Type B pancreatic cell (in vitro differentiated cells): ENCODE measurements at regions not wholly inside any gene's neighbourhood (a gene's known extent, or its start where the extent isn't known, plus 50 kb on each side); places are given as distances from the start of the nearest gene placed in this dataset.

Experiments
- DNase-seq: peaks from one replicate; pipeline ENCODE4 v3.0.0; 2021; ENCODE audit warnings: mixed read lengths; ENCODE audit not compliant: unreplicated experiment; ENCODE audit errors: extremely low spot score
- H3K27ac Mint-ChIP-seq: 2 replicates; pipeline ENCODE4 v1.8.0; 2021; ENCODE audit warnings: mild to moderate bottlenecking, mixed read lengths
- H3K27me3 Mint-ChIP-seq: 2 replicates; pipeline ENCODE4 v1.8.0; 2021; ENCODE audit warnings: mixed read lengths
- H3K36me3 Mint-ChIP-seq: 2 replicates; pipeline ENCODE4 v1.8.0; 2021; ENCODE audit warnings: mixed read lengths
- H3K4me1 Mint-ChIP-seq: one replicate; pipeline ENCODE4 v1.8.0; 2021; ENCODE audit warnings: mixed read lengths; ENCODE audit not compliant: unreplicated experiment
- H3K4me3 Mint-ChIP-seq: 2 replicates; pipeline ENCODE4 v1.8.0; 2021; ENCODE audit warnings: mild to moderate bottlenecking, mixed read lengths
- H3K9me3 Mint-ChIP-seq: 2 replicates; pipeline ENCODE4 v1.8.0; 2021; ENCODE audit warnings: mixed read lengths
- TF ChIP-seq, protein P1 (sequence below): fragments of 200-600 bp; sonication (generic); conservative IDR thresholded peaks from 2 replicates; pipeline ENCODE4 v1.5.0; 2021; ENCODE audit warnings: antibody characterized with exemption, mild to moderate bottlenecking

DNA sequence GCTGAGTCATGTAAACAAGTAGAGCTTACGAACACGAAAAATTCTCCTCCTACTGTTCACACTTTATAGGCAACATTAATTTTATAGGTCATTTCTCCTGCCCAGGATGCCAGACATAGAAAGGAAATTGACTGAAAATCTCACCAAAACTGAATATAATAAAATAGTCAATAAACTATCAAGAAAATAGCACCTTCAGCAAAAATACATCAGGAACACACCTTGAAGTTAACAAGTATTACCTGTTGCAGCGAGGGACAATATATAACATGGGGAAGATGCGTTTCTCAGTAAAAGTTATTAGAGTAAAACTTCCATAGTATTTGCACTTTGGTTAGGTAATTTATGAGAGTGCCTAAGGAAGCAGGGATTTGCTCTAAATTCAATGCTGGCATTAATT, 344.6 kb downstream of the KCNJ3 start:
- H3K4me1 Mint-ChIP-seq: no peaks in the 10 kb centered on the region
- H3K9me3 Mint-ChIP-seq: no peaks in the 10 kb centered on the region
- H3K36me3 Mint-ChIP-seq: no peaks in the 10 kb centered on the region
- TF ChIP-seq, protein P1, sequence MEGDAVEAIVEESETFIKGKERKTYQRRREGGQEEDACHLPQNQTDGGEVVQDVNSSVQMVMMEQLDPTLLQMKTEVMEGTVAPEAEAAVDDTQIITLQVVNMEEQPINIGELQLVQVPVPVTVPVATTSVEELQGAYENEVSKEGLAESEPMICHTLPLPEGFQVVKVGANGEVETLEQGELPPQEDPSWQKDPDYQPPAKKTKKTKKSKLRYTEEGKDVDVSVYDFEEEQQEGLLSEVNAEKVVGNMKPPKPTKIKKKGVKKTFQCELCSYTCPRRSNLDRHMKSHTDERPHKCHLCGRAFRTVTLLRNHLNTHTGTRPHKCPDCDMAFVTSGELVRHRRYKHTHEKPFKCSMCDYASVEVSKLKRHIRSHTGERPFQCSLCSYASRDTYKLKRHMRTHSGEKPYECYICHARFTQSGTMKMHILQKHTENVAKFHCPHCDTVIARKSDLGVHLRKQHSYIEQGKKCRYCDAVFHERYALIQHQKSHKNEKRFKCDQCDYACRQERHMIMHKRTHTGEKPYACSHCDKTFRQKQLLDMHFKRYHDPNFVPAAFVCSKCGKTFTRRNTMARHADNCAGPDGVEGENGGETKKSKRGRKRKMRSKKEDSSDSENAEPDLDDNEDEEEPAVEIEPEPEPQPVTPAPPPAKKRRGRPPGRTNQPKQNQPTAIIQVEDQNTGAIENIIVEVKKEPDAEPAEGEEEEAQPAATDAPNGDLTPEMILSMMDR: no peak
- DNase-seq: no peak
- H3K4me3 Mint-ChIP-seq: no peak overlapping the region
- H3K27me3 Mint-ChIP-seq: no peaks in the 10 kb centered on the region
- no peak overlapping the region for H3K27ac Mint-ChIP-seq

GRCh38 chr2:155035308-155035707, 336.8 kb downstream of the KCNJ3 start:
- H3K9me3 Mint-ChIP-seq: no peaks in the 10 kb centered on the region
- no peak for DNase-seq
- H3K4me1 Mint-ChIP-seq: no peaks in the 10 kb centered on the region
- no peaks in the 10 kb centered on the region for H3K27me3 Mint-ChIP-seq
- no peak overlapping the region for H3K27ac Mint-ChIP-seq
- TF ChIP-seq, protein P1: no peak
- H3K4me3 Mint-ChIP-seq: no peak overlapping the region
- H3K36me3 Mint-ChIP-seq: no peaks in the 10 kb centered on the region

GRCh38 chr2:155033652-155034051, 335.2 kb downstream of the KCNJ3 start:
- Mint-ChIP-seq H3K27me3 (no peaks in the 10 kb centered on the region), H3K36me3 (no peaks in the 10 kb centered on the region), H3K4me3 (no peak overlapping the region), H3K27ac (no peak overlapping the region), H3K4me1 (no peaks in the 10 kb centered on the region), H3K9me3 (no peaks in the 10 kb centered on the region)
- DNase-seq: no peak
- TF ChIP-seq, protein P1: no peak

DNA sequence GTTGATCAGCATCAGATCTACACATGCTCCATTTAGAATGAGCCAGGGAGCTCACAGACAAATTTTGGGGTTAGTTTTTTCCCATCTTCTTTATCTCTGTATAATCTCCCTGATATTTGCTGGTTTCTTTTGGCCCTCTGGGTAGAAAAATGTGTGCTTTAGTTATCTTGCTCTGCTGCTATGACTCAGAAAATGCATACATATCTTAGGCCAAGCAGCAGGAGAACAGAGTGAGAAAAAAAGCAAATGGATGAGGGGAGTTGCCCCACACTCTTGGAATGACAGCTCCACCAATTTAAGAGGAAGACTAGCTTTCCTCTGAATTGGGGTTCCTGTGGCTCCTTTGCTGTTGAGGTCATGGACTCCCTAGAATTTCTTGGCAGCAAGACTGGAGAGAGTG, 331.8 kb downstream of the KCNJ3 start:
- no peak for DNase-seq
- no peak overlapping the region for H3K27ac Mint-ChIP-seq
- H3K36me3 Mint-ChIP-seq: no peaks in the 10 kb centered on the region
- TF ChIP-seq, protein P1: no peak
- H3K27me3 Mint-ChIP-seq: no peaks in the 10 kb centered on the region
- H3K4me1 Mint-ChIP-seq: no peaks in the 10 kb centered on the region
- H3K9me3 Mint-ChIP-seq: no peaks in the 10 kb centered on the region
- no peak overlapping the region for H3K4me3 Mint-ChIP-seq

DNA sequence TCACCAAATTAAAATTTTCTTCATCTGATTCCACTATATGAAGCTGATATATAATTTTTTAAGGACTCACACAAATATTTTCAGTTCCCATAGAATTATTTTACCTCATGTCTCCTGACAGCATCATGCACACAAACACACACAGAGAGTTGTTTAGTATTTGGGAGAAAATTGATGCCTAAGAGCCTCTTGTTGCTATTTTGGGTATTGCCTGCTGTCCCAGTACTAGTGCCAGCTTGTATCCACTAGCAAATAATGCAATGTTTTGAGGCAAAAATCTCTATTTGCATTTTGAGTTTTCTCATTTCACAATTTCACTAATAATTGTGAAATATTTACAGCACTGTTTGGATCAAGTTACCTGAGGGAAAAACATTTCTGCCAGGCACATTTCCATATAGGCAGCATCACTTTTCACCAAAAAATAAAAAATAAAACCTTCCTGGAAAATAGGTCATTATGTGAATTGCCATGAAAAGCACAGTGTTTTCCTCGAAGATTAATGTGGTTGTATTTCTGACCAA, 328.2 kb downstream of the KCNJ3 start:
- Mint-ChIP-seq H3K4me3 (no peak overlapping the region), H3K36me3 (no peaks in the 10 kb centered on the region), H3K9me3 (no peaks in the 10 kb centered on the region), H3K27ac (no peak overlapping the region), H3K27me3 (no peaks in the 10 kb centered on the region), H3K4me1 (no peaks in the 10 kb centered on the region)
- DNase-seq: no peak
- TF ChIP-seq, protein P1: no peak

DNA sequence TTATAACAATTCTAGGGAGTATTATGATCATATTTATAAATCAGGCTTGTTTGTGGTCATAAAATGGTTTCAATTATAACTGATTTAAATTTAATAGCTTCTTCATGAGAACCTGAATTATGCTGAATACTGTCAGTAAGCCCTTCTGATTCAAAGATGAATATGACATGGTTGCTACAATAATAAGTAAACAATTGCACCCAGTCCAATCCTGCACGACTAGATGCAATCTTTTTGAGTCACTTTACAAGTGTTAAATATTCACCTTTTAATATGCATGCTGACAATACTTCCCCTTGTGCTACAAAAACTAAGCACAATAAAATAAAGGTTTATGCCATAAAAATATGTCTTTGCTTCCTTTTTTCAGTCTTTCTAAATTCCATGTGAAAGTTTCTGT, 325.2 kb downstream of the KCNJ3 start:
- Mint-ChIP-seq H3K27me3 (no peaks in the 10 kb centered on the region), H3K36me3 (no peaks in the 10 kb centered on the region), H3K4me3 (no peak overlapping the region), H3K27ac (no peak overlapping the region), H3K9me3 (no peaks in the 10 kb centered on the region), H3K4me1 (no peaks in the 10 kb centered on the region)
- TF ChIP-seq, protein P1: no peak
- DNase-seq: no peak
